ENCODE measurements at regions not wholly inside any gene's neighbourhood (a gene's known extent, or its start where the extent isn't known, plus 50 kb on each side); places are given as distances from the start of the nearest gene placed in this dataset.

DNA sequence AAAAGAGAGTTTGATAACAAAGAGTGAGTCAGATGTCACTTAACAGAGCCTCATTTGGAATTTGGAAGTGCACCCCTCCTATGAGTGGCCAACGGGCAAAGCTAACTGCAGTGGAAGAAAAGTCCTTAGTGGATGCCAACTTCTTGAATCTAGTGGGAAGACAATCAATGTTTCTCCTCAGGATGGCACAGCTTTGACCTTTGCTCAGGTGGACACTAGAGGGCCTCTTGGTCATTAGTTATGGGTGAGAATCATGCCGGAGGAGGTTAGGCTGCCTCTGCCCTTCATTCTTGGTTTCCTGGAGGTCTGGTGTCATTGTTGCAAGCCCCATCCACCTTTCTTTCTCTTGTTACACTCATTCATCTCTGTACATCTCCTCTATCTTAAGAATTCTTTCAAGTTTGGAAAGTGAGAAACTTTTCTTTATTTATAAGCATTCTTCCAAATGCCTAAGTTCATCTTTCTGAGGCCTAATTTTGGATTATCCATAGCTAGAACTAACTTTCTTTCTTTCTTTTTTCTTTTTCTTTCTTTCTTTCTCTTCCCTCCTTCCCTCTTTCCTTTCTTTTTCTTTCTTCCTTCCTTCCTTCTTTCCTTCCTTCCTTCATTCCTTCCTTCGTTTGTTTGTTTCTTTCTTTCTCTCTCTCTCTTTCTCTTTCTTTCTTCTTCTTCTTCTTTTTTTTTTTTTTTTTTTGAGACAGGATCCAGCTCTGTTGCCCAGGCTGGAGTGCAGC, 327.2 kb upstream of the TSHZ3 start:
- TF ChIP-seq, protein P1, sequence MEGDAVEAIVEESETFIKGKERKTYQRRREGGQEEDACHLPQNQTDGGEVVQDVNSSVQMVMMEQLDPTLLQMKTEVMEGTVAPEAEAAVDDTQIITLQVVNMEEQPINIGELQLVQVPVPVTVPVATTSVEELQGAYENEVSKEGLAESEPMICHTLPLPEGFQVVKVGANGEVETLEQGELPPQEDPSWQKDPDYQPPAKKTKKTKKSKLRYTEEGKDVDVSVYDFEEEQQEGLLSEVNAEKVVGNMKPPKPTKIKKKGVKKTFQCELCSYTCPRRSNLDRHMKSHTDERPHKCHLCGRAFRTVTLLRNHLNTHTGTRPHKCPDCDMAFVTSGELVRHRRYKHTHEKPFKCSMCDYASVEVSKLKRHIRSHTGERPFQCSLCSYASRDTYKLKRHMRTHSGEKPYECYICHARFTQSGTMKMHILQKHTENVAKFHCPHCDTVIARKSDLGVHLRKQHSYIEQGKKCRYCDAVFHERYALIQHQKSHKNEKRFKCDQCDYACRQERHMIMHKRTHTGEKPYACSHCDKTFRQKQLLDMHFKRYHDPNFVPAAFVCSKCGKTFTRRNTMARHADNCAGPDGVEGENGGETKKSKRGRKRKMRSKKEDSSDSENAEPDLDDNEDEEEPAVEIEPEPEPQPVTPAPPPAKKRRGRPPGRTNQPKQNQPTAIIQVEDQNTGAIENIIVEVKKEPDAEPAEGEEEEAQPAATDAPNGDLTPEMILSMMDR (IDR thresholded peaks at IDR 0.05; ENCODE audit: low read depth, low read length, poor library complexity, severe bottlenecking) = no peak
- no peak for TF ChIP-seq EZH2phosphoT487 (IDR thresholded peaks at IDR 0.05; ENCODE audit: borderline replicate concordance, low read length)
